Activated CD8-positive, alpha-beta memory T cell treated with anti-CD3 and anti-CD28 coated beads for 48 hours (primary cell): ENCODE measurements at regions not wholly inside any gene's neighbourhood (a gene's known extent, or its start where the extent isn't known, plus 50 kb on each side); places are given as distances from the start of the nearest gene placed in this dataset.
"Not testable (repeated sequence)": the region's sequence is repeated elsewhere in the genome, so short reads cannot be mapped to it uniquely, and the experiment has no call there.

ENCODE experiments used
- DNase-seq, 3 experiments: peaks; one replicate each; pipeline ENCODE4 v3.0.0-alpha.2; 2020; ENCODE audit warnings: low read depth in 2 of 3, low spot score in 2 of 3

GRCh38 chr6:121688974-121689373 is 253.5 kb downstream of the GJA1 start:
- DNase-seq, result no peak

GRCh38 chr6:121691126-121691551 is 255.7 kb downstream of the GJA1 start:
- DNase-seq, result no peak

- DNase-seq, result no peak
Observed at GRCh38 chr6:121694389-121694788, 258.9 kb downstream of the GJA1 start.

GRCh38 chr6:121694801-121695251 is 259.4 kb downstream of the GJA1 start:
- DNase-seq, result no peak

GRCh38 chr6:121695329-121695728 is 259.9 kb downstream of the GJA1 start:
- no peak for DNase-seq

GRCh38 chr6:121697921-121698320 is 262.5 kb downstream of the GJA1 start:
- no peak for DNase-seq

GRCh38 chr6:121698617-121699016 is 263.2 kb downstream of the GJA1 start:
- no peak for DNase-seq

GRCh38 chr6:121703129-121703528 is 267.7 kb downstream of the GJA1 start:
- DNase-seq, result not testable (repeated sequence)

- DNase-seq, result no peak
Observed at GRCh38 chr6:121711472-121711871, 276.0 kb downstream of the GJA1 start.

GRCh38 chr6:121717686-121718085 is 282.2 kb downstream of the GJA1 start:
- DNase-seq, result no peak

GRCh38 chr6:121720867-121721266 is 285.4 kb downstream of the GJA1 start:
- not testable (repeated sequence) for DNase-seq

GRCh38 chr6:121723623-121724022 is 288.2 kb downstream of the GJA1 start:
- DNase-seq, result no peak

- no peak for DNase-seq
Observed at GRCh38 chr6:121724576-121724975, 289.1 kb downstream of the GJA1 start.

- DNase-seq, result no peak
Observed at GRCh38 chr6:121726596-121726995, 291.1 kb downstream of the GJA1 start.

GRCh38 chr6:121730616-121731015 is 295.2 kb downstream of the GJA1 start:
- no peak for DNase-seq

GRCh38 chr6:121731381-121731780 is 295.9 kb downstream of the GJA1 start:
- DNase-seq, result no peak

- DNase-seq, result no peak
Observed at GRCh38 chr6:121732641-121733040, 297.2 kb downstream of the GJA1 start.

GRCh38 chr6:121733234-121733633 is 297.8 kb downstream of the GJA1 start:
- no peak for DNase-seq

GRCh38 chr6:121740188-121740587 is 304.7 kb downstream of the GJA1 start:
- DNase-seq, result not testable (repeated sequence)

- DNase-seq, result no peak
Observed at GRCh38 chr6:121743691-121744090, 308.2 kb downstream of the GJA1 start.

- DNase-seq, result no peak
Observed at GRCh38 chr6:121748376-121748775, 312.9 kb downstream of the GJA1 start.

- no peak for DNase-seq
Observed at GRCh38 chr6:121748850-121749249, 313.4 kb downstream of the GJA1 start.

GRCh38 chr6:121755485-121755884 is 320.0 kb downstream of the GJA1 start:
- no peak for DNase-seq

- DNase-seq, result no peak
Observed at GRCh38 chr6:121756666-121757065, 321.2 kb downstream of the GJA1 start.
